ENCODE measurements at regions not wholly inside any gene's neighbourhood (a gene's known extent, or its start where the extent isn't known, plus 50 kb on each side); places are given as distances from the start of the nearest gene placed in this dataset.

DNA sequence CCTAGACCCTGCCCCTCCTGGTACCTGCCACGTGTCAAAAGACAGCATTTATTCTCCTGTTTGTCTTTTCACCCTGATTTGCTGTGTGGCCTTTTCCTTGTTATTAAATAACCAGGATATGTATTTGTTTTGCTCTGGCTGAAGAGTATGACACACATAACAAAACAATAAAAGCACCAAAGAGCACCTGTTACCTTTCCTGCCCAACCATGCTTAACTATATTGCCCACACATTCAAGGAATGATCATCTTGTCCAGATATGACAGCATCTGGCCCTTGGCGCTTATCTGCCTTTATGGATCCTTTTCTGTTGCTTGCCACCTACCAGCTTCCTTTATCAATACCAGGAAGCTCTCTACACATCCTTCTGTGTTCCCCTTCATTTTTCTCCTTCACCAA, 357.7 kb downstream of the FGFR2 start:
- TF ChIP-seq CTCF (IDR thresholded peaks at IDR 0.05) = no peak
- no peak for TF ChIP-seq POLR2A (IDR thresholded peaks at IDR 0.05)

Data from stomach (tissue), 4 donors.